Stimulated activated CD4-positive, alpha-beta T cell treated with anti-CD3 and anti-CD28 coated beads, Interleukin-1b, Interleukin-23, amount 100 ng/mL, for 4 hours (primary cell): ENCODE measurements at regions not wholly inside any gene's neighbourhood (a gene's known extent, or its start where the extent isn't known, plus 50 kb on each side); places are given as distances from the start of the nearest gene placed in this dataset.
"Not testable (repeated sequence)": the region's sequence is repeated elsewhere in the genome, so short reads cannot be mapped to it uniquely, and the experiment has no call there.

ENCODE experiments used
- DNase-seq, 2 donors: peaks; one replicate each; pipeline ENCODE4 v3.0.0-alpha.2; 2020; ENCODE audit warnings: low read depth in 2 of 2

GRCh38 chr1:173342736-173343135 is 134.4 kb upstream of the PRDX6 start:
- DNase-seq = no peak

GRCh38 chr1:173344034-173344743 is 132.9 kb upstream of the PRDX6 start:
- no peak for DNase-seq

- DNase-seq = no peak
These were observed 129.8 kb upstream of the PRDX6 start for GRCh38 chr1:173347282-173347818.

GRCh38 chr1:173352635-173353034 is 124.5 kb upstream of the PRDX6 start:
- DNase-seq = not testable (repeated sequence)

- no peak for DNase-seq
These were observed 123.8 kb upstream of the PRDX6 start for GRCh38 chr1:173353350-173353749.

GRCh38 chr1:173354937-173355280 is 122.2 kb upstream of the PRDX6 start:
- no peak for DNase-seq

GRCh38 chr1:173355281-173356031 is 121.7 kb upstream of the PRDX6 start:
- DNase-seq = no peak

GRCh38 chr1:173356191-173356762 is 120.9 kb upstream of the PRDX6 start:
- DNase-seq = no peak

- no peak for DNase-seq
These were observed 116.6 kb upstream of the PRDX6 start for GRCh38 chr1:173360487-173361063.

- DNase-seq = no peak
These were observed 114.6 kb upstream of the PRDX6 start for GRCh38 chr1:173362543-173362942.

GRCh38 chr1:173364827-173365226 is 112.3 kb upstream of the PRDX6 start:
- DNase-seq = no peak

- no peak for DNase-seq
These were observed 111.8 kb upstream of the PRDX6 start for GRCh38 chr1:173365341-173365740.

GRCh38 chr1:173367136-173367535 is 110.0 kb upstream of the PRDX6 start:
- DNase-seq = no peak

GRCh38 chr1:173370586-173370985 is 106.5 kb upstream of the PRDX6 start:
- not testable (repeated sequence) for DNase-seq

GRCh38 chr1:173376065-173376464 is 101.1 kb upstream of the PRDX6 start:
- DNase-seq = not testable (repeated sequence)

- no peak for DNase-seq
These were observed 99.9 kb upstream of the PRDX6 start for GRCh38 chr1:173377266-173377665.

GRCh38 chr1:173383351-173383750 is 93.8 kb upstream of the PRDX6 start:
- DNase-seq = no peak

- DNase-seq = no peak
These were observed 88.8 kb upstream of the PRDX6 start for GRCh38 chr1:173388352-173388751.

- DNase-seq = no peak
These were observed 84.1 kb upstream of the PRDX6 start for GRCh38 chr1:173392895-173393658.

- no peak for DNase-seq
These were observed 83.5 kb upstream of the PRDX6 start for GRCh38 chr1:173393659-173394000.

- not testable (repeated sequence) for DNase-seq
These were observed 82.3 kb upstream of the PRDX6 start for GRCh38 chr1:173394813-173395212.

GRCh38 chr1:173395762-173396161 is 81.4 kb upstream of the PRDX6 start:
- no peak for DNase-seq
